IMR-90 (cell line): ENCODE measurements at regions not wholly inside any gene's neighbourhood (a gene's known extent, or its start where the extent isn't known, plus 50 kb on each side); places are given as distances from the start of the nearest gene placed in this dataset.
A peak's percentile ranks its signal among the peaks of the same experiment; 100 is the strongest.

ENCODE experiments used
- ATAC-seq: fragments of 200-7000 bp; cut with Tn5 transposase; 2 replicates; pipeline ENCODE4 v1.9.1; 2020; ENCODE audit warnings: low read depth, mild to moderate bottlenecking, moderate library complexity
- BruUV-seq: library from RNA; stranded (reverse); fragments of 400-500 nt; replicated peaks from 2 replicates; lab custom pipeline; 2021; lab: Mats Ljungman, UMichigan
- CTCF ChIA-PET: fragments of 300-600 bp; formaldehyde crosslinking; extraction: SDS; loops from one replicate; lab custom pipeline; 2021; ENCODE audit warnings: antibody characterized with exemption; lab: Yijun Ruan, JAX
- POLR2A ChIA-PET: fragments of 300-600 bp; sonication (Branson Sonifier 250); formaldehyde crosslinking; loops from one replicate; lab custom pipeline; 2022; ENCODE audit warnings: antibody characterized with exemption; ENCODE audit not compliant: unreplicated experiment; lab: Charles Lee
- DNase-seq: peaks from one replicate; pipeline ENCODE4 v3.0.0; 2013
- H2AFZ ChIP-seq: replicated peaks from 2 replicates; pipeline ENCODE3; 2013; ENCODE audit warnings: low read length, mild to moderate bottlenecking; ENCODE audit not compliant: poor library complexity
- H2AK5ac ChIP-seq: 2 replicates; pipeline ENCODE4 v1.6.1; 2013; ENCODE audit warnings: low read depth, low read length, inconsistent platforms
- H2AK9ac ChIP-seq: replicated peaks from 2 replicates; pipeline ENCODE3; 2013; ENCODE audit warnings: mild to moderate bottlenecking, low read depth, low read length, moderate library complexity; ENCODE audit not compliant: poor library complexity
- H2BK120ac ChIP-seq: 2 replicates; pipeline ENCODE4 v1.6.1; 2013; ENCODE audit warnings: low read depth, low read length, inconsistent platforms
- H2BK15ac ChIP-seq: 3 replicates; pipeline ENCODE4 v1.6.1; 2013; ENCODE audit warnings: low read depth, low read length, inconsistent platforms
- H2BK20ac ChIP-seq: 2 replicates; pipeline ENCODE4 v1.6.1; 2013; ENCODE audit warnings: low read depth, mild to moderate bottlenecking, inconsistent platforms, low read length, moderate library complexity
- H2BK5ac ChIP-seq: 2 replicates; pipeline ENCODE4 v1.6.1; 2013; ENCODE audit warnings: mild to moderate bottlenecking, low read depth, low read length, inconsistent platforms; ENCODE audit not compliant: poor library complexity, severe bottlenecking
- H3K14ac ChIP-seq: replicated peaks from 2 replicates; pipeline ENCODE4 v1.6.1; 2013; ENCODE audit warnings: low read depth, low read length, inconsistent platforms
- H3K18ac ChIP-seq: 2 replicates; pipeline ENCODE4 v1.6.1; 2013; ENCODE audit warnings: low read depth, low read length, control low read depth
- H3K23ac ChIP-seq: 2 replicates; pipeline ENCODE4 v1.6.1; 2013; ENCODE audit warnings: low read depth, low read length, inconsistent platforms
- H3K27ac ChIP-seq: 2 replicates; pipeline ENCODE4 v1.5.1; 2013; ENCODE audit warnings: mild to moderate bottlenecking, control low read depth, low read length; ENCODE audit not compliant: insufficient read depth
- H3K27me3 ChIP-seq: 2 replicates; pipeline ENCODE4 v1.6.1; 2013; ENCODE audit warnings: low read length; ENCODE audit not compliant: control insufficient read depth, insufficient read depth
- H3K36me3 ChIP-seq: 2 replicates; pipeline ENCODE4 v1.6.1; 2013; ENCODE audit warnings: low read length, mixed read lengths; ENCODE audit not compliant: control insufficient read depth, insufficient read depth
- H3K4ac ChIP-seq: 2 replicates; pipeline ENCODE4 v1.6.1; 2013; ENCODE audit warnings: low read depth, low read length, inconsistent platforms
- H3K4me1 ChIP-seq: 2 replicates; pipeline ENCODE4 v1.6.1; 2013; ENCODE audit warnings: low read length, mixed read lengths; ENCODE audit not compliant: control insufficient read depth, insufficient read depth
- H3K4me2 ChIP-seq: 2 replicates; pipeline ENCODE4 v1.6.1; 2013; ENCODE audit warnings: low read depth, mild to moderate bottlenecking, control low read depth, low read length, moderate library complexity
- H3K4me3 ChIP-seq: 2 replicates; pipeline ENCODE4 v1.5.1; 2013; ENCODE audit warnings: low read depth, mild to moderate bottlenecking, control low read depth, low read length, moderate library complexity; ENCODE audit not compliant: insufficient read depth
- H3K56ac ChIP-seq: 2 replicates; pipeline ENCODE4 v1.6.1; 2013; ENCODE audit warnings: low read length, inconsistent platforms; ENCODE audit not compliant: insufficient read depth; ENCODE audit errors: extremely low read depth
- H3K79me1 ChIP-seq, 2 experiments: 2 replicates each; pipeline ENCODE4 v1.6.1; 2013; ENCODE audit warnings: low read length in 2 of 2, inconsistent platforms in 1 of 2, low read depth in 1 of 2
- H3K9ac ChIP-seq: 2 replicates; pipeline ENCODE4 v1.6.1; 2013; ENCODE audit warnings: low read depth, low read length, control low read depth
- H3K9me1 ChIP-seq: 2 replicates; pipeline ENCODE4 v1.6.1; 2013; ENCODE audit warnings: low read length, inconsistent platforms; ENCODE audit not compliant: insufficient read depth
- H3K9me3 ChIP-seq: 2 replicates; pipeline ENCODE4 v1.6.1; 2013; ENCODE audit warnings: low read length; ENCODE audit not compliant: control insufficient read depth, insufficient read depth
- H4K20me1 ChIP-seq: 2 replicates; pipeline ENCODE4 v1.6.1; 2013; ENCODE audit warnings: low read length, inconsistent platforms; ENCODE audit not compliant: insufficient read depth
- H4K5ac ChIP-seq: 2 replicates; pipeline ENCODE4 v1.6.1; 2013; ENCODE audit warnings: mild to moderate bottlenecking, low read depth, low read length, control low read depth
- H4K8ac ChIP-seq, 2 experiments: 2 replicates each; pipeline ENCODE4 v1.6.1; 2013; ENCODE audit warnings: low read depth in 2 of 2, low read length in 2 of 2, control low read depth in 1 of 2, inconsistent platforms in 1 of 2
- H4K91ac ChIP-seq: 2 replicates; pipeline ENCODE4 v1.6.1; 2013; ENCODE audit warnings: low read depth, low read length, inconsistent platforms; ENCODE audit not compliant: insufficient read depth
- MAFK ChIP-seq: IDR thresholded peaks from 2 replicates; pipeline ENCODE4 v1.6.1; 2012; ENCODE audit warnings: low read depth, low read length, improper control_type of control experiment
- NFE2L2 ChIP-seq: fragments of 150-350 bp; IDR thresholded peaks from 2 replicates; pipeline ENCODE4 v1.6.1; 2016; ENCODE audit warnings: low read depth, mild to moderate bottlenecking, low read length
- WGBS, 2 experiments: methylation state at CpG; one replicate each; pipeline versions ENCODE4 v1.1.5 to v1.1.7; 2013; ENCODE audit warnings: missing lambda C conversion rate in 2 of 2; ENCODE audit not compliant: insufficient read length in 1 of 2; ENCODE audit errors: extremely low coverage in 2 of 2; 5-methylcytosine and 5-hydroxymethylcytosine counted together
- dilution Hi-C: fragments of 300-500 bp; cut with HindIII; formaldehyde crosslinking; loops from one replicate; pipeline ENCODE4 v1.14.3; 2018; ENCODE audit warnings: low sequenced_read_pairs; ENCODE audit not compliant: unreplicated experiment
- in situ Hi-C: fragments of 300-500 bp; cut with MboI; formaldehyde crosslinking; loops from 3 replicates; pipeline ENCODE4 v1.14.3; 2019; ENCODE audit warnings: low sequenced_read_pairs, inconsistent platforms, mixed read lengths
- intact Hi-C: fragments of 100-400 bp; cut with micrococcal nuclease; formaldehyde crosslinking; loops from 2 replicates; pipeline ENCODE4 v1.10.0; 2022
- TF ChIP-seq, protein P1 (sequence below): conservative IDR thresholded peaks from 2 replicates; pipeline ENCODE4 v1.5.1; 2012; ENCODE audit warnings: mild to moderate bottlenecking, low read depth, low read length, improper control_type of control experiment

DNA sequence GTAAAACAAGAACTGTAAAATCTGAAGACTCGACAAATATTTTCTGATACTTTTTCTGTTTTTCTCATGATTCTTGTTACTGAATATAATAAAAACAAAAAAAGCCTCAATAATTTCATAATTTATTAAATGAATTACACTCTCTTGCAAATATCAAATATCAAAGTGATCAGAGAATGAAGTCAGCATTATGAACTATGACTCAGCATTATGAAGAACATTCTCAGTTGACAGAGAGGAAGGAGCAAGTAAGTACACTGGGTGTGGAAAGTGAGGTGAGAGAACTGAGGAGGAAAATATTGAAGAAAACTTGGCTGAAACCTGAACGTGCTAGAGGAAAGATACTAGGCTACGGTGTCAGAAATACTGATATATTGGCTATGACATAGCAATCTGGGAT, 529.5 kb downstream of the KCNT2 start:
- no peak overlapping the region for H4K91ac ChIP-seq
- DNase-seq (peak; percentile 18), ATAC-seq (no peak)
- in situ Hi-C loops: no loop called here
- no peak overlapping the region for H2BK5ac ChIP-seq
- no peak overlapping the region for H3K4me3 ChIP-seq
- intact Hi-C loops: no loop called here
- no peak overlapping the region for H3K56ac ChIP-seq
- H3K9me1 ChIP-seq: no peaks in the 10 kb centered on the region
- peak; percentile 79 for TF ChIP-seq MAFK
- TF ChIP-seq, protein P1, sequence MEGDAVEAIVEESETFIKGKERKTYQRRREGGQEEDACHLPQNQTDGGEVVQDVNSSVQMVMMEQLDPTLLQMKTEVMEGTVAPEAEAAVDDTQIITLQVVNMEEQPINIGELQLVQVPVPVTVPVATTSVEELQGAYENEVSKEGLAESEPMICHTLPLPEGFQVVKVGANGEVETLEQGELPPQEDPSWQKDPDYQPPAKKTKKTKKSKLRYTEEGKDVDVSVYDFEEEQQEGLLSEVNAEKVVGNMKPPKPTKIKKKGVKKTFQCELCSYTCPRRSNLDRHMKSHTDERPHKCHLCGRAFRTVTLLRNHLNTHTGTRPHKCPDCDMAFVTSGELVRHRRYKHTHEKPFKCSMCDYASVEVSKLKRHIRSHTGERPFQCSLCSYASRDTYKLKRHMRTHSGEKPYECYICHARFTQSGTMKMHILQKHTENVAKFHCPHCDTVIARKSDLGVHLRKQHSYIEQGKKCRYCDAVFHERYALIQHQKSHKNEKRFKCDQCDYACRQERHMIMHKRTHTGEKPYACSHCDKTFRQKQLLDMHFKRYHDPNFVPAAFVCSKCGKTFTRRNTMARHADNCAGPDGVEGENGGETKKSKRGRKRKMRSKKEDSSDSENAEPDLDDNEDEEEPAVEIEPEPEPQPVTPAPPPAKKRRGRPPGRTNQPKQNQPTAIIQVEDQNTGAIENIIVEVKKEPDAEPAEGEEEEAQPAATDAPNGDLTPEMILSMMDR: no peak
- peak; percentile 97 for TF ChIP-seq NFE2L2
- H3K27me3 ChIP-seq: no peaks in the 10 kb centered on the region
- H4K8ac ChIP-seq: no peak overlapping the region
- BruUV-seq: no TSS peak
- no peaks in the 10 kb centered on the region for H4K20me1 ChIP-seq
- ChIA-PET POLR2A (no interaction called here), CTCF (no interaction called here)
- H3K9me3 ChIP-seq: no peaks in the 10 kb centered on the region
- no peak overlapping the region for H3K4ac ChIP-seq
- H2AK5ac ChIP-seq: no peak overlapping the region
- H3K4me2 ChIP-seq: no peak overlapping the region
- no peaks in the 10 kb centered on the region for H3K36me3 ChIP-seq
- H3K23ac ChIP-seq: no peak overlapping the region
- H2BK120ac ChIP-seq: no peak overlapping the region
- no peak overlapping the region for H2AK9ac ChIP-seq
- H3K9ac ChIP-seq: no peak overlapping the region
- dilution Hi-C loops: no loop called here
- H2BK20ac ChIP-seq: no peak overlapping the region
- no peak overlapping the region for H2BK15ac ChIP-seq
- H4K5ac ChIP-seq: no peak overlapping the region
- H3K4me1 ChIP-seq: no peaks in the 10 kb centered on the region
- no peak overlapping the region for H2AFZ ChIP-seq
- no peak overlapping the region for H3K14ac ChIP-seq
- H3K27ac ChIP-seq: no peak overlapping the region
- no peak overlapping the region for H3K18ac ChIP-seq
- no CpG with 5 or more reads among the region's 3 CpGs for WGBS, 2 experiments
- no peaks in the 10 kb centered on the region for H3K79me1 ChIP-seq
